Mucosa of descending colon (tissue), 3 donors: ENCODE measurements at regions not wholly inside any gene's neighbourhood (a gene's known extent, or its start where the extent isn't known, plus 50 kb on each side); places are given as distances from the start of the nearest gene placed in this dataset.

Experiments used
- ATAC-seq: fragments of 200-7000 bp; cut with Tn5 transposase; one replicate; pipeline ENCODE4 v1.9.1; 2020; ENCODE audit warnings: mild to moderate bottlenecking, moderate library complexity
- DNase-seq, 3 donors: peaks; one replicate each; pipeline ENCODE4 v3.0.0-alpha.2; 2020
- H3K36me3 ChIP-seq: fragments of 200-600 bp; one replicate; pipeline ENCODE4 v1.8.0; 2021; ENCODE audit warnings: low read depth, mild to moderate bottlenecking
- H3K4me1 ChIP-seq: fragments of 200-600 bp; one replicate; pipeline ENCODE4 v1.8.0; 2021; ENCODE audit warnings: low read depth, mild to moderate bottlenecking
- H3K4me3 ChIP-seq: fragments of 200-600 bp; one replicate; pipeline ENCODE4 v1.8.0; 2021; ENCODE audit warnings: mild to moderate bottlenecking
- H3K9me3 ChIP-seq: fragments of 200-600 bp; one replicate; pipeline ENCODE4 v1.8.0; 2021; ENCODE audit warnings: mild to moderate bottlenecking
- CTCF ChIP-seq: fragments of 200-600 bp; IDR thresholded peaks from one replicate; pipeline ENCODE4 v1.8.0; 2022; ENCODE audit warnings: antibody characterized with exemption, mild to moderate bottlenecking
- intact Hi-C, 2 donors: fragments of 100-400 bp; cut with DNase I in 1 of 2; cut with micrococcal nuclease in 1 of 2; formaldehyde crosslinking; loops; one replicate each; pipeline versions ENCODE4 v1.11.0 to v1.11.1; 2022; cut with DNase I, micrococcal nuclease
- donor health status: DM: no; HTN: no; CAD: no; lungs with moderate emphysema.
- donor health status: DM: no; HTN: no; CAD: no.
- donor health status: DM: no; HTN: yes; CAD: no.

- no peaks in the 10 kb centered on the region for H3K9me3 ChIP-seq
- ATAC-seq = no peak
- intact Hi-C loops = no loop called here
- H3K4me1 ChIP-seq = no peaks in the 10 kb centered on the region
- DNase-seq = no peak
- H3K36me3 ChIP-seq = no peaks in the 10 kb centered on the region
- H3K4me3 ChIP-seq = no peak overlapping the region
- TF ChIP-seq CTCF = no peak
Measured at GRCh38 chr7:13047061-13047460, 359.6 kb downstream of the ARL4A start.

GRCh38 chr7:13049946-13050345 lies 362.5 kb downstream of the ARL4A start:
- no peak for DNase-seq
- no peak for TF ChIP-seq CTCF
- H3K36me3 ChIP-seq = no peaks in the 10 kb centered on the region
- H3K4me3 ChIP-seq = no peak overlapping the region
- no peaks in the 10 kb centered on the region for H3K4me1 ChIP-seq
- intact Hi-C loops = no loop called here
- ATAC-seq = no peak
- H3K9me3 ChIP-seq = no peaks in the 10 kb centered on the region

GRCh38 chr7:13050703-13051102 lies 363.3 kb downstream of the ARL4A start:
- Histone ChIP-seq H3K4me3 (no peak overlapping the region), H3K4me1 (no peaks in the 10 kb centered on the region), H3K36me3 (no peaks in the 10 kb centered on the region), H3K9me3 (no peaks in the 10 kb centered on the region)
- intact Hi-C loops = no loop called here
- TF ChIP-seq CTCF = no peak
- ATAC-seq (no peak), DNase-seq (no peak)

- no peak for DNase-seq
- TF ChIP-seq CTCF = no peak
- ATAC-seq = no peak
Measured at GRCh38 chr7:13055732-13056368, 368.4 kb downstream of the ARL4A start.

GRCh38 chr7:13057462-13058200 lies 370.2 kb downstream of the ARL4A start:
- DNase-seq (no peak), ATAC-seq (no peak)
- H3K4me1 ChIP-seq = no peaks in the 10 kb centered on the region
- TF ChIP-seq CTCF = no peak
- no peaks in the 10 kb centered on the region for H3K9me3 ChIP-seq
- intact Hi-C loops = no loop called here
- no peak overlapping the region for H3K4me3 ChIP-seq
- H3K36me3 ChIP-seq = no peaks in the 10 kb centered on the region

More at GRCh38 chr7:13055732-13056368, 368.4 kb downstream of the ARL4A start:
- no peaks in the 10 kb centered on the region for H3K36me3 ChIP-seq
- no peaks in the 10 kb centered on the region for H3K9me3 ChIP-seq
- no peaks in the 10 kb centered on the region for H3K4me1 ChIP-seq
- intact Hi-C loops = no loop called here
- no peak overlapping the region for H3K4me3 ChIP-seq
